Frontal cortex (tissue), 3 donors: ENCODE measurements at regions not wholly inside any gene's neighbourhood (a gene's known extent, or its start where the extent isn't known, plus 50 kb on each side); places are given as distances from the start of the nearest gene placed in this dataset.
"Not testable (repeated sequence)": the region's sequence is repeated elsewhere in the genome, so short reads cannot be mapped to it uniquely, and the experiment has no call there.

ENCODE experiments used
- DNase-seq, 2 donors: peaks; one replicate each; pipeline ENCODE4 v3.0.0; 2012; ENCODE audit warnings: low spot score in 2 of 2
- FAIRE-seq: peaks from 2 replicates; lab custom pipeline; 2012; peaks lifted over from hg19 to GRCh38; lab: Jason Lieb, UNC
- donor health status: control.
- donor health status: control.
- donor health status: control.

- FAIRE-seq = no peak
- no peak for DNase-seq
These were observed 248.9 kb upstream of the PROK2 start for GRCh38 chr3:72033666-72034428.

DNA sequence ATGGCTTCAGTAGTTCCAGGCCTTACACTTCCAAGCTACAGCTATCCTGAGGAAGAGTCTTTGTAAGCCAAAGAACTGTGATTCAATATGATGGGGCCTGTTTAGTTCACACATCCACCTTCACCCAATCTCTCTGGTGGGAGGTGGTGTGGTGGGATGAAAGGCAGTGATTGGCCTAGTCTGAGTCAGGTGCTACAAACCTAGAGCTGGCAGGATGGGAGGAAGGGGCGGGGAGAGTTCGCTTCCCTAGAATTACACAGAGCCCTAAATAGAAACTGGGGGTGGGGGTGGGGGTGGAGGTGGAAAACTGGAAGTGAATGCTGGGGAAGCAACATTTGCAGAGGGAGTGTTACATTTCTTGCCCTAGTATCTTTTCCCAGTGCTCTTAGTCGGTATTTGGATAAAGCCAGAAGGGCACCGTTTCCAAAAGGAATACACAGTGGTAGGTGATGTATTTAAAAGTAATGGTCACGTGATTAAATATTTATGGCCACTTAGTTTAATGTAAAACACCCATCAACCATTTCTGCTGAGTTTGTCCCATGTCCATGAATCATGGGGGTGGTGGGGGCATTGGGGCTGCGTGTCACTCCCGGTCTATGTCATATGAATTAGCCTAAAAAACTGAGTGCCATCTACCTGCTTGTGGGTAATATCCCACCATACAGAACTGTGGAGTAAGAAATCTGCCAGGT, 247.6 kb upstream of the PROK2 start:
- no peak for FAIRE-seq
- no peak for DNase-seq

- no peak for FAIRE-seq
- no peak for DNase-seq
These were observed 246.6 kb upstream of the PROK2 start for GRCh38 chr3:72031581-72031980.

DNA sequence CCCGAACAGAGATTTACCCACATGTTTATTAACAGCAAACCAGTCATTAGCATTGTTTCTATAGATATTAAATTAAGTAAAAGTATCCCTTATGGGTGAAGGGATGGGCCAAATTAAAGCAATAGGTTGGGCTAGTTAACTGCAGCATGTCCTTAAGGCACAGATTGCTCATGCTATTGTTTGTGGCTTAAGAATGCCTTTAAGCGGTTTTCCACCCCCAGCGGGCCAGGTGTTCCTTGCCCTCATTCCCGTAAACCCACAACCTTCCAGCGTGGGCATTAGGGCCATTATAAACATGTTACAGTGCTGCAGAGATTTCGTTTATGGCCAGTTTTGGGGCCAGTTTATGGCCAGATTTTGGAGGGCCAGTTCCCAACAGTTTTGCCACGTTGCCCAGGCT, 245.3 kb upstream of the PROK2 start:
- not testable (repeated sequence) for FAIRE-seq, DNase-seq

- not testable (repeated sequence) for DNase-seq, FAIRE-seq
These were observed 243.8 kb upstream of the PROK2 start for GRCh38 chr3:72028726-72029125.

GRCh38 chr3:72028307-72028706, 243.4 kb upstream of the PROK2 start:
- DNase-seq, FAIRE-seq: not testable (repeated sequence)

DNA sequence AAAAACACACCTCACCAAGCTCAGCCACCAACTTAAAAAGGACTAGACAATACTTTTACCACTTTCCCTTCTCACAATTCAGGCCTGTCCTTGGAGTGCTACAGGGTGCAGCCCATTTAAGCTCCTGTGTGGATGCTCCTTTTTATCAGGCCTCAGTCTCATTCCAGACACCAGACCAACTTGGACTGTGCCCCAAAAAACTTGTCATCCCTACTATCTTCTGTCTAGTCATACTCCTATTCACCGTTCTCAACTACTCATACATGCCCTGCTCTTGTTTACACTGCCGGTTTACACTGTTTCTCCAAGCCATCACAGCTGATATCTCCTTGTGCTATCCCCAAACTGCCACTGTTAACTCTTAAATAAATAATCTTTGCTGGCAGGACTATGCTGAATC, 242.8 kb upstream of the PROK2 start:
- DNase-seq = not testable (repeated sequence)

DNA sequence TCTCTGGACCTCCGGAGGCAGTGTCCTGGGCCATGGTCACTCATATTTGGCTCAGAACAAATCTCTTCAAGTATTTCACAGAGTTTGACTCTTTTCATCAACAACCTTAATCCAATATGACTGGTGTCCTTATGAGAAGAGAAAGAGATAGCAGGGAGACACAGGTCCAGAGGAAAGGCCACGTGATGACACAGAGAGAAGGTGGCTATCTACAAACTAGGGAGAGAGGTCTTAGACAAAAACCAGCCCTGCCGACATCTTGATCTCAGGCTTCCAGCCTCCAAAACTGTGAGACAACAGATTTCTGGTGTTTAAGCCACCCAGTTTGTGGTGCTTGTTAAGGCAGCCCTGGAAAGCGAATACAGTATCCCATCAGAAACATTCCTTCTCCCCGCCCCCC, 237.1 kb upstream of the PROK2 start:
- FAIRE-seq (no peak), DNase-seq (no peak)

More for the DNA sequence above, 242.8 kb upstream of the PROK2 start:
- not testable (repeated sequence) for FAIRE-seq

- no peak for FAIRE-seq
- no peak for DNase-seq
These were observed 236.6 kb upstream of the PROK2 start for GRCh38 chr3:72021531-72021930.

GRCh38 chr3:72018343-72018984, 233.5 kb upstream of the PROK2 start:
- FAIRE-seq = no peak
- DNase-seq = no peak

DNA sequence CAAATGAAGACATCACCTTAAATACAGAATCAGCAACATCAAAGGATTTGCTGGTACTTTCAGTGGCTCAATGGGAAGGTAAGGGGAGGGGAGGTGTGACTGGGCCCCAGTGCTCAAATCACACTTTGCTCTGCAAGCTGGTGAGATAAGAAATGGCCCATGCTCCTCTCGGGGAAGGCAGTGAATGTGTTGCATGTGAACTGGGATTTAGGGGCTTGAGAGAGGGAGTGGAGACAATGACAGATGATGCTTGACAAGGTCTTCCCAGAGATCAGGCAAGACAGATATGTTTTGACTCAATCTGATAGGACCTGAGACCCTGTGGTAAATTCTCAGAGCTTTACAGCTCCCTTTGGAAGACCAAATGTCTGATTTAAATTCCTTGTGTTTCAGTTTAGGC, 233.0 kb upstream of the PROK2 start:
- DNase-seq = no peak
- FAIRE-seq = no peak

DNA sequence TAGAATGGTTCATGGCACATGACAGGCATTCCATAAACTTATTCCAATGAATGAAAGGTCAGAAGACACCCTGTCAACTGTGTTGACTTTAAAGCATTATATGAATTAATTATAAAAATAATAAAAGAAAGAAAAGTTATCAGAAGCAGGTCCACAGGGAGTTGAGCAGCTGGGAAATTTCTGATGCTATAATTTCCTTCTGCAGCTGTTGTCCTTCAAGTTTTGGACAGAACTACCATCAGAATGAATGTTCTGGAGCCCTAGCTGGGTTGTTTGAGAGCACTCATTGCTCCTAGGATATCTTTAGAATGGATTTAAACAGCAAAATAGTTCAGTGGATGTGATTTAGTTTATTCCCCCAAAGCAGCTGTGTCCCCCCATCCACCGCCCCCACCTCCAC, 232.4 kb upstream of the PROK2 start:
- no peak for DNase-seq
- FAIRE-seq = no peak

DNA sequence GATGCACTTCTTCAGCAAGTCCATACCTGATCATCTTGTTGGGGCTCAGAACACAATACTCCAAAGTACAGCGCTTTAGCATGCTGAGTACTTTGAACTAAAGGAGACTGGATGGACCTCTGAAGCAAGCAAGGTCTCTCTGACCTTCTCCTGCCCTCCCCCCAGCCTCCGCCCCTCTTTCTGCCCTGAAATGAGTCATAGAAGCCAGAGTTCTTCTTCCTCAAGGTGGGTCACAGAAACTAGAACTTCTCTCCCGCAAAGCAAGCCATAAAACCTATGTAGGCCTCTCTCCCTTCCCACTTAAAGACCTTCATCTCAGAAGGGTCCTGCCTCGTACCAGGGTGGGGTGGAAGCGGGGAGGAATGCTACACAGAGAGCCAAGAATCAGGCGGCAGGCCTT, 230.5 kb upstream of the PROK2 start:
- FAIRE-seq (no peak), DNase-seq (no peak)

GRCh38 chr3:72013084-72013483, 228.1 kb upstream of the PROK2 start:
- DNase-seq = no peak
- no peak for FAIRE-seq

- DNase-seq (no peak), FAIRE-seq (no peak)
These were observed 227.4 kb upstream of the PROK2 start for GRCh38 chr3:72012363-72012762.

DNA sequence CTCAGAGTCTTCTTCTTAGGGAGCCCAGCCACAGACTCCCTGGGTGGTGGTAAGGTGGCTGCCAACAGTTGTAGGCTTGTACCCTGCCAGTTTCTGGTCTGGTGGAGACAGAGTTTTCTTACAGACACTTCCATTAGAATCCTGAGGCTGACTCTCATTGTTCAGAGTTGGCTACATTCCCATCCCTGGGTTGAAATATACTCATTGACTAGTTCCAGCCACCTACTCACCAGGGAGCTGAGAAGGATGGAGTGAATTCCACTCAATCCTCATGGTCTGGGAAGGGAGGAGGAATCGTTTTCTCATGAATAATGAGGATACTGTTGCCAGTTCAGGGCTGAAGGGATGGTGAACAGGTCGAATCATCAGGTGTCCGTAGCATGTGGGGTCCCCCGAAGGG, 226.5 kb upstream of the PROK2 start:
- DNase-seq (no peak), FAIRE-seq (no peak)

GRCh38 chr3:72009851-72010443, 225.0 kb upstream of the PROK2 start:
- DNase-seq = no peak
- no peak for FAIRE-seq

GRCh38 chr3:72008226-72008996, 223.5 kb upstream of the PROK2 start:
- FAIRE-seq (no peak), DNase-seq (no peak)

DNA sequence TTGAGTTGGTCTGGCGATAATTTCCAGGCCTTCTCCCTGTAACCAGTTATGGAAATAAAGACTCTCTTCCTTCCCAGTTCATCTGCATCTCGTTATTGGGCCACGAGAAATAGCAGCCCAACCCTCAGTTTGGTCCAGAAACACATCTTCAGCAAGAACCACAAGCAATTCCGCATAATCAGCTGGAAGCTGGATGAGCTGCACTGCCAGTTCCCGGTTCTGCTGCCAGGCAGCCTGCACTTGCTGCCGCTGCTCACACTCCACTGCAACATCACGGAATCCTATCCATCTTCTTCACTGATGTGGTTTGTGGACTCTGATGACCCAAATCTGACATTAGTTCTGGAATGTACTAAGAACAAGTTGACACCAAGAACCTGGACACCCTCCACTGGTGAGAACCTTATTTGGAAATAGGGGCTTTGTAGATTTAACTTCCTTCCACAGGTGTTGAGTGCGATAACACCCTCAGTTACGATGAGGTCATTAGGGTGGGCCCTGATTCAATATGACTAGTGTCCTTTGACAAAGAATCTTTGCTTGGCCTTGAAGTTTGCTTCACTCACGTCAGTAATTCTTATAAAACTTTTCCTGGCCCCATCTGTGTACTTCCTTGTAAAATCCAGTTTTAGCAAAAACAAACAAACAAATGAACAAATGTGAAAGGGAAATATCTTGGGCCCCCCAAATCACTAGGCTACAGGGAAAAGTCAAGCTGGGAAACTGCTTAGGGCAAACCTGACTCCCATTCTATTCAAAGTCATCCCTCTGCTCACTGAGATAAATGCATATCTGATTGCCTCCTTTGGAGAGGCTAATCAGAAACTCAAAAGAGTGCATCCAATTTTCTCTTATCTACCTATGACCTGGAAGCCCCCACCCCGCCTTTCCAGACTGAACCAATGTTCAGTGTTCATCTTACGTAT, 221.9 kb upstream of the PROK2 start:
- no peak for DNase-seq
- no peak for FAIRE-seq
